NCI-H1105 (cell line): ENCODE measurements at regions not wholly inside any gene's neighbourhood (a gene's known extent, or its start where the extent isn't known, plus 50 kb on each side); places are given as distances from the start of the nearest gene placed in this dataset.

ENCODE experiments used
- DNase-seq: peaks from one replicate; lab custom pipeline; 2025; lab: John Stamatoyannopoulos, UW

DNA sequence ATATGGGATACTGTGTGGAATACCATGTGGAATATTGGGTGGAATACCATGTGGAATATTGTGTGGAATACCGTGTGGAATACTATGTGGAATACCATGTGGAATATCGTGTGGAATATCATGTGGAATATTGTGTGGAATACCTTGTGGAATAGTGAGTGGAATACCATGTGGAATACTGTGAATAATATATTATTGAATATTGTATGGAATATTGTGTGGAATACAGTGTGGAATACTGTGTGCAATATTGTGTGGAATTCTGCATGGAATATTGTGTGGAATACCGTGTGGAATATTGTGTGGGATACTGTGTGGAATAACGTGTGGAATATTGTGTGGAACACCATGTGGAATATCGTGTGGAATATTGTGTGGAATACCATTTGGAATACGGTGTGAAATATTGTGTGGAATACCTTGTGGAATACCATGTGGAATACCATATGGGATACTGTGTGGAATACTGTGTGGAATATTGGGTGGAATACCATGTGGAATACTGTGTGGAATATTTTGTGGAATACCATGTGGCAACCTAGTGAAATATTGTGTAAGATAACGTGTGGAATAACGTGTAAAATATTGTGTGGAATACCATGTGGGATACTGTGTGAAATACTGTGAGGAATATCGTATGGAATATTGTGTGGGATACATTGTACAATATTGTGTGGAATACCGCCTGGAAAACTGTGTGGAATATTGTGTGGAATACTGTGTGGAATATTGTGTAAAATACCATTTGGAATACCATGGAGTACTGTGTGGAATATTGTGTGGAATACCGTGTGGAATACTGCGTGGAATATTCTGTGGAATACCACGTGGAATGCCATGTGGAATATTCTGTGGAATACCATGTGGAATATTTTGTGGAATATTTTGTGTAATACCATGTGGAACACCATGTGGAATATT is 133.9 kb upstream of the CHST15 start:
- DNase-seq: no peak

DNA sequence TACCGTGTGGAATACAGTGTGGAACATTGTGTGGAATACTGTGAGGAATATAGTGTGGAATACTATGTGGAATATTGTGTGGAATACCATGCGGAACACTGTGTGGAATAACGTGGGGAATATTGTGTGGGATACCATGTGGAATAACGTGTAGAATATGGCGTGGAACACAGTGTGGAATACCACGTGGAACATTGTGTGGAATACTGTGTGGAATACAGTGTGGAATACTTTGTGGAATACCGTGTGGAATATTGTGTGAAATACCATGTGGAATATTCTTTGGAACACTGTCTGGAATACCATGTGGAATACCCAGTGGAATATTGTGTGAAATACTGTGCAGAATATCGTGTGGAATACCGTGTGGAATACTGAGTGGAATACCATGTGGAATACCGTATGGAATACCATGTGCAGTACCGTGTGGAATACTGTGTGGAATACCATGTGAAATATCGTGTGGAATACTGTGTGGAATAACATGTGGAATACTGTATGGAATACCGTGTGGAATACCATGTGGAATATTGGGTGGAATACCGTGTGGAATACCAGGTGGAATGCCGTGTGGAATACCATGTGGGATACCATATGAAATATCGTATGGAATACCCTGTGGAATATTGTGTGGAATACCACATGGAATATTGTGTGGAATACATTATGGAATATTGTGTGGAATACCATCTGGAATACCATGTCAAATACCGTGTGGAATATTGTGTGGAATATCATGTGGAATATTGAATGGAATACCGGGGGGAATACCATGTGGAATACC is 133.1 kb upstream of the CHST15 start:
- DNase-seq: no peak

GRCh38 chr10:124225467-124226270 is 132.3 kb upstream of the CHST15 start:
- DNase-seq: no peak

GRCh38 chr10:124225029-124225466 is 131.7 kb upstream of the CHST15 start:
- no peak for DNase-seq

DNA sequence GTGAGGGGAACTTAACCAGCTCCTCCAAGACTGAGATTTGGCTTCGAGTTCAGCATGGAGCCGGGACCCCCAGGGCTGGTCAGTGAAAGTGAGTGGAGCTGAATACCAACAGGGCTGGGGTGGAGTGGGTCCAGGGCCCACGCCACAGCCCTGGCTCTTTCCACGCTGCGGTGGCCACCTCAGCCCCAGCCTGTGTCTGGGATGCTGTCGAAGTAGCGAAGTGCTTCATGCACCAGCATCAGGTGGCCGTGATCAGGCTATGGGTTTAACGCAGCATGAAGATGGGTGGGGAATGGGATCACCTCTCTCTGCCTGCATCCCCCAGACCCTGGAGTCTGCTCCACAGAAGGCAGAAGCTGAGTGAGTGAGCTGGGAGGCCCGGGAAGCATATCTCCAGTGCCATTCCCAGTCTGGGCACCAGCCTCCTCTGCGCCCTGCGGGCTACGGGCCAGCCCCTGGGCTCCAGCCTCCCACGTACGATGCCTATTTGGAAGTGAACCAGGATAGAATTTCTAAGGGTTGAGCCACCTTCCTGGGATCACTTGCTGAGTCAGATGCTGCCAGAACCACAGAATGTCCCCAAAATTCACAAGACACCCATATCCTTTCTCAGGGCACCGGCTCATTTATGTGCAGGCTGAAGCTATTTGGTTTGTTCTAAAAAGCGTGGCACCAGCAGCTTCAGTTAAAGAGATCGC is 131.1 kb upstream of the CHST15 start:
- no peak for DNase-seq

- DNase-seq: no peak
Measured at GRCh38 chr10:124223711-124224085, 130.3 kb upstream of the CHST15 start.

GRCh38 chr10:124222988-124223710 is 129.8 kb upstream of the CHST15 start:
- no peak for DNase-seq

- DNase-seq: no peak
Measured at GRCh38 chr10:124222318-124222987, 129.1 kb upstream of the CHST15 start.

GRCh38 chr10:124221356-124222317 is 128.2 kb upstream of the CHST15 start:
- DNase-seq: no peak

GRCh38 chr10:124220971-124221355 is 127.6 kb upstream of the CHST15 start:
- no peak for DNase-seq

GRCh38 chr10:124220547-124220946 is 127.1 kb upstream of the CHST15 start:
- DNase-seq: no peak

DNA sequence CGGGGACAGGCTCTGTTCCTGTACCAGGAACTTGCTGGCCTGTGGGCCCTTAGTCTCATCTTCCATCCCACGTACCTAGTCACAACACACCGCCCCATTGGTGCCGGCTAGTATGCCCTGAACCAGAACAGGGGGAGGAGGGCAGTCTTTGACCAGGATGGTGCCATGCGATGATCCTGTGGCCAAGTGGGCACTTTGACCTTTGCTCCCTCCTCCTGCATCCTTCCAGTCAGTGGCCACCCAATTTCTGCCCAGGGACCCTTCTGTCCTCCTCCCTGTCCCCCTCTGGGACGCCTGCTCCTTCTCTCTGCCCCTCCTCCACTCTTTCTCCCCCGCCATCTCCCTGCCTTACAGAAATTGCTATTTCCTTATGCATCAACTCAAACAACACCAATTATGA is 126.3 kb upstream of the CHST15 start:
- DNase-seq: no peak

GRCh38 chr10:124219062-124219461 is 125.7 kb upstream of the CHST15 start:
- DNase-seq: no peak

- no peak for DNase-seq
Measured at GRCh38 chr10:124217906-124218804, 124.8 kb upstream of the CHST15 start.

DNA sequence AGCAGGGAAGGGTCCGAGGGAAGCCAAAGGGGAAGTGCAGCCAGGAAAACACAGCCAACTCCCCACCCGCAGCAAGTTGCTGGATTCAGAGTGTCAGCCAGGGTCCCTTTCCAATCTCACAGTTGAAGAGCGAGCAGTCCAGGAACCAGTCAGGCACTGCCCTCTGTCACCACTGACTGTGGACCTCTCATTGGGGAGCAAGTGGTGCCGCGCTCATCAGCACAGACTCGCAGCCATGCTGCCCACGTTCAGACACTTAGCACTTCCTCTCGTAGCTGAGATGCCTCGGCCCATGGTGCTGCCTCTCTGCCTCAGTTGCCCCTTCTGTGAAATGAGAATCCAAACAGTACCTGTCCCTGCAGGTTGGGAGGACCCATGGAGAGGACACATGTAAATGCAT is 123.6 kb upstream of the CHST15 start:
- DNase-seq: no peak

DNA sequence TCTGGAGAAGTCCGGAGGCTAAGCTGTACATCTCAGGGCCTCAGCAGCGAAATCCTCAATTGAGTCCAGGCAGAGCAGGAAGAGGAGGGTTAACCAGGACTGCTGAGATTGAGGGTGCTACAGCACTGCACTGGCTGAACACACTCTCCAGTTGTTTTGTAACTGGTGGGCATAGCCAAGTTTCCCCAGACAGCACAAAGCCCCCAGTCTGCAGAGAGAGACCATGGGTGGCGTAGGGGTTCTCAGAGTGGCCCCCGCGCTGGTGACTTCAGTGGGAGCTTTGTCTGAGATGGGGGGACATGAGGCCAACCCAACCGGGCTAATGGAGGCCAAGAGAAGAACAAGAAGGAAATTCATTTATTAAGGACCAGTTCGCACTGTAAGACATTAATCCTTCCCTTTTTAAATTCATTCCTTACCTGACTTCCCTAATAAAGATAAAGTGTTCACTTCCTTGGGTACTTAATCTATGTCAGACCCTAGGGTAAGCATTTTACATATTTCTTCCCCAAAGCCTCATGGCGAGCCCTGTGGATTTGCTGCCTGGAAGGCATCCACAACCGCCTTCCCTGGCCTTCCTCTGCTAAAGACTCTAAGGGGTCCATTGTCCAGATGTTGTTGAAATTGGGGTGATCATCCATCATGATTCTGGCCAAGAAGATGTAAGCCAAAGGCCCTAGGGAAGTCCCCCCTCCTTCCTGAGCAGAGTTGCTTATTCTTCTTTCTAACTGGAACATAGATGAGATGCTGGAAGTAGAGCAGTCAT is 121.4 kb upstream of the CHST15 start:
- no peak for DNase-seq

DNA sequence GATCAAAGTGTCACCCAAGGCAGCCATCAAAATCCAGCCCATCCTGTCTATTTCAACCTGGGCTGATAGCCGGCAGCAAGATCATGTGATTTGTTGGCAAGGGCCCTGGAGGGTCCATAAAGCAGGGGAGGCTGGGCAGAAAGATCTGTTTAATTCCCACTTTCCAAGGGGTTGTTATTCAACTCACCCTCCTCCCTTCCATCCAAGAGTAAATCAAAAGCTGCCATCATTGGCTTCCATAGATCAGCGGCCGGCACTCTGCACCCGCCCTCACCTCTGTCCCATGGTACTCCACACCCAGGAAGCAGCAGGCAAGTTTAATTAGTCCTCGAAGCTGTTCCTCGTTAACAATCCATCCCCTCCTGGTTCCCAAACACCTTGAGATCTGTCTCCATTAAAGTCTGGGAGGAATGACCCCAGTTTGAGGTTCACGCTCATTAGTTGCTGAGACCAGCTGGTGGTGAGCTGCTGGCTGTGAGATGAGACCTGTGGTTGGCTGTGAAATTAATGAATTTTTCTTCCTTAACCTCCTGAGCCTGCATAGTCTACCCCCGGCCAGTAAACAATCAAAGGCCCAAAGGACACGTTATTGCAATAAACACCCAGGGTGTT is 120.6 kb upstream of the CHST15 start:
- DNase-seq: no peak
